ACHN (cell line): ENCODE measurements at regions not wholly inside any gene's neighbourhood (a gene's known extent, or its start where the extent isn't known, plus 50 kb on each side); places are given as distances from the start of the nearest gene placed in this dataset.
"Not testable (repeated sequence)": the region's sequence is repeated elsewhere in the genome, so short reads cannot be mapped to it uniquely, and the experiment has no call there.

Experiments used
- DNase-seq: peaks from one replicate; pipeline ENCODE4 v3.0.0-alpha.2; 2015
- in situ Hi-C: cut with HindIII; loops from 2 replicates; pipeline ENCODE4 v1.10.0; 2017; ENCODE audit warnings: low sequenced_read_pairs, low pct_ligation_motif_present, low pct_unique_long_range_greater_than_20kb

GRCh38 chr3:182027366-182027765, 315.6 kb downstream of the SOX2 start:
- in situ Hi-C loops = no loop called here
- DNase-seq = peak; percentile 76

- peak; percentile 5 for DNase-seq
- in situ Hi-C loops = no loop called here
Observed at GRCh38 chr3:182028081-182028480, 316.4 kb downstream of the SOX2 start.

GRCh38 chr3:182034231-182034630, 322.5 kb downstream of the SOX2 start:
- DNase-seq, in situ Hi-C loops: not testable (repeated sequence)

- no peak for DNase-seq
- in situ Hi-C loops = no loop called here
Observed at GRCh38 chr3:182035324-182035723, 323.6 kb downstream of the SOX2 start.

GRCh38 chr3:182036382-182036781, 324.7 kb downstream of the SOX2 start:
- in situ Hi-C loops = no loop called here
- DNase-seq = no peak

GRCh38 chr3:182041668-182042291, 330.1 kb downstream of the SOX2 start:
- DNase-seq = no peak
- in situ Hi-C loops = no loop called here

GRCh38 chr3:182045736-182046135, 334.0 kb downstream of the SOX2 start:
- in situ Hi-C loops = no loop called here
- DNase-seq = no peak

GRCh38 chr3:182046166-182046764, 334.5 kb downstream of the SOX2 start:
- DNase-seq = no peak
- in situ Hi-C loops = no loop called here

- in situ Hi-C loops = no loop called here
- no peak for DNase-seq
Observed at GRCh38 chr3:182050932-182051331, 339.2 kb downstream of the SOX2 start.

GRCh38 chr3:182052332-182052731, 340.6 kb downstream of the SOX2 start:
- in situ Hi-C loops = no loop called here
- no peak for DNase-seq

- in situ Hi-C loops = no loop called here
- DNase-seq = no peak
Observed at GRCh38 chr3:182052757-182053156, 341.0 kb downstream of the SOX2 start.

- in situ Hi-C loops = no loop called here
- no peak for DNase-seq
Observed at GRCh38 chr3:182058488-182058887, 346.8 kb downstream of the SOX2 start.

GRCh38 chr3:182063742-182064141, 352.0 kb downstream of the SOX2 start:
- in situ Hi-C loops = no loop called here
- no peak for DNase-seq

GRCh38 chr3:182067423-182067822, 355.7 kb downstream of the SOX2 start:
- no peak for DNase-seq
- in situ Hi-C loops = no loop called here

- peak; percentile 83 for DNase-seq
- in situ Hi-C loops = no loop called here
Observed at GRCh38 chr3:182078316-182078715, 366.6 kb downstream of the SOX2 start.

GRCh38 chr3:182078929-182079328, 367.2 kb downstream of the SOX2 start:
- in situ Hi-C loops = no loop called here
- DNase-seq = peak; percentile 21

- in situ Hi-C loops = no loop called here
- no peak for DNase-seq
Observed at GRCh38 chr3:182081096-182081495, 369.4 kb downstream of the SOX2 start.

- in situ Hi-C loops = no loop called here
- no peak for DNase-seq
Observed at GRCh38 chr3:182083112-182083511, 371.4 kb downstream of the SOX2 start.

- DNase-seq = peak; percentile 43
Observed at GRCh38 chr3:182092662-182093262, 381.0 kb downstream of the SOX2 start.

GRCh38 chr3:182094321-182094720, 382.6 kb downstream of the SOX2 start:
- in situ Hi-C loops = no loop called here
- DNase-seq = no peak

More at GRCh38 chr3:182092662-182093262, 381.0 kb downstream of the SOX2 start:
- in situ Hi-C loops = no loop called here
